Activated T-helper 17 cell treated with anti-CD3 and anti-CD28 coated beads, Interleukin-2, amount 50 U/mL, for 72 hours (primary cell): ENCODE measurements at regions not wholly inside any gene's neighbourhood (a gene's known extent, or its start where the extent isn't known, plus 50 kb on each side); places are given as distances from the start of the nearest gene placed in this dataset.

Source experiments
- ATAC-seq: fragments of 150-1000 bp; cut with Tn5 transposase; replicated peaks from 2 replicates; pipeline ENCODE4 v1.10.0; 2021; ENCODE audit warnings: mild to moderate bottlenecking, moderate library complexity
- H3K27ac Mint-ChIP-seq: one replicate; pipeline ENCODE4 v1.8.0; 2022; ENCODE audit warnings: mixed read lengths
- H3K27me3 Mint-ChIP-seq: one replicate; pipeline ENCODE4 v1.8.0; 2022; ENCODE audit warnings: mixed read lengths
- H3K36me3 Mint-ChIP-seq: one replicate; pipeline ENCODE4 v1.8.0; 2022; ENCODE audit warnings: low read depth, mild to moderate bottlenecking, mixed read lengths
- H3K4me1 Mint-ChIP-seq: one replicate; pipeline ENCODE4 v1.8.0; 2022; ENCODE audit warnings: mixed read lengths
- H3K4me3 Mint-ChIP-seq: one replicate; pipeline ENCODE4 v1.8.0; 2022; ENCODE audit warnings: mild to moderate bottlenecking, mixed read lengths
- H3K9me3 Mint-ChIP-seq: one replicate; pipeline ENCODE4 v1.8.0; 2022; ENCODE audit warnings: mixed read lengths

GRCh38 chr5:164062304-164062703 lies 556.9 kb downstream of the MAT2B start:
- Mint-ChIP-seq H3K36me3 (no peaks in the 10 kb centered on the region), H3K9me3 (no peaks in the 10 kb centered on the region), H3K4me3 (no peak overlapping the region), H3K4me1 (no peaks in the 10 kb centered on the region), H3K27ac (no peak overlapping the region), H3K27me3 (no peaks in the 10 kb centered on the region)
- ATAC-seq, result no peak

- Mint-ChIP-seq H3K36me3 (no peaks in the 10 kb centered on the region), H3K27me3 (no peaks in the 10 kb centered on the region)
These were observed 559.8 kb downstream of the MAT2B start for GRCh38 chr5:164065266-164065665.

GRCh38 chr5:164071671-164072070 lies 566.3 kb downstream of the MAT2B start:
- no peak overlapping the region for H3K4me3 Mint-ChIP-seq
- H3K36me3 Mint-ChIP-seq, result no peaks in the 10 kb centered on the region
- no peaks in the 10 kb centered on the region for H3K4me1 Mint-ChIP-seq
- no peaks in the 10 kb centered on the region for H3K27me3 Mint-ChIP-seq
- no peak overlapping the region for H3K27ac Mint-ChIP-seq
- ATAC-seq, result no peak
- peaks cover 3% of the 10 kb centered on the region for H3K9me3 Mint-ChIP-seq

More at GRCh38 chr5:164065266-164065665, 559.8 kb downstream of the MAT2B start:
- Mint-ChIP-seq H3K9me3 (no peaks in the 10 kb centered on the region), H3K27ac (no peak overlapping the region), H3K4me1 (no peaks in the 10 kb centered on the region), H3K4me3 (no peak overlapping the region)
- no peak for ATAC-seq

- Mint-ChIP-seq H3K36me3 (no peaks in the 10 kb centered on the region), H3K4me1 (no peaks in the 10 kb centered on the region), H3K9me3 (peaks cover 3% of the 10 kb centered on the region), H3K4me3 (no peak overlapping the region), H3K27ac (no peak overlapping the region), H3K27me3 (no peaks in the 10 kb centered on the region)
- no peak for ATAC-seq
These were observed 567.7 kb downstream of the MAT2B start for GRCh38 chr5:164073081-164073480.

- H3K27me3 Mint-ChIP-seq, result no peaks in the 10 kb centered on the region
- peaks cover 3% of the 10 kb centered on the region for H3K9me3 Mint-ChIP-seq
These were observed 571.1 kb downstream of the MAT2B start for GRCh38 chr5:164076556-164076955.

GRCh38 chr5:164090358-164090757 lies 584.9 kb downstream of the MAT2B start:
- Mint-ChIP-seq H3K27ac (no peak overlapping the region), H3K36me3 (no peaks in the 10 kb centered on the region), H3K9me3 (peaks cover 4% of the 10 kb centered on the region), H3K27me3 (no peaks in the 10 kb centered on the region), H3K4me1 (no peaks in the 10 kb centered on the region), H3K4me3 (no peak overlapping the region)
- no peak for ATAC-seq

More at GRCh38 chr5:164076556-164076955, 571.1 kb downstream of the MAT2B start:
- no peak overlapping the region for H3K27ac Mint-ChIP-seq
- H3K36me3 Mint-ChIP-seq, result no peaks in the 10 kb centered on the region
- no peak for ATAC-seq
- H3K4me1 Mint-ChIP-seq, result no peaks in the 10 kb centered on the region
- no peak overlapping the region for H3K4me3 Mint-ChIP-seq

- no peaks in the 10 kb centered on the region for H3K36me3 Mint-ChIP-seq
- H3K27me3 Mint-ChIP-seq, result no peaks in the 10 kb centered on the region
- H3K9me3 Mint-ChIP-seq, result peaks cover 4% of the 10 kb centered on the region
- H3K27ac Mint-ChIP-seq, result no peak overlapping the region
- no peak for ATAC-seq
- no peaks in the 10 kb centered on the region for H3K4me1 Mint-ChIP-seq
- H3K4me3 Mint-ChIP-seq, result no peak overlapping the region
These were observed 586.4 kb downstream of the MAT2B start for GRCh38 chr5:164091836-164092235.

- H3K4me1 Mint-ChIP-seq, result no peaks in the 10 kb centered on the region
- peaks cover 4% of the 10 kb centered on the region for H3K9me3 Mint-ChIP-seq
- no peak overlapping the region for H3K27ac Mint-ChIP-seq
- H3K4me3 Mint-ChIP-seq, result no peak overlapping the region
- no peak for ATAC-seq
- no peaks in the 10 kb centered on the region for H3K27me3 Mint-ChIP-seq
- no peaks in the 10 kb centered on the region for H3K36me3 Mint-ChIP-seq
These were observed 588.9 kb downstream of the MAT2B start for GRCh38 chr5:164094291-164094690.

GRCh38 chr5:164097749-164098148 lies 592.3 kb downstream of the MAT2B start:
- H3K36me3 Mint-ChIP-seq, result no peaks in the 10 kb centered on the region
- H3K27me3 Mint-ChIP-seq, result no peaks in the 10 kb centered on the region
- peak; percentile 59 for ATAC-seq
- H3K27ac Mint-ChIP-seq, result no peak overlapping the region
- H3K4me1 Mint-ChIP-seq, result no peaks in the 10 kb centered on the region
- no peak overlapping the region for H3K4me3 Mint-ChIP-seq
- H3K9me3 Mint-ChIP-seq, result no peaks in the 10 kb centered on the region

- Mint-ChIP-seq H3K4me1 (no peaks in the 10 kb centered on the region), H3K4me3 (no peak overlapping the region), H3K9me3 (no peaks in the 10 kb centered on the region), H3K27me3 (no peaks in the 10 kb centered on the region), H3K27ac (no peak overlapping the region), H3K36me3 (no peaks in the 10 kb centered on the region)
- no peak for ATAC-seq
These were observed 593.1 kb downstream of the MAT2B start for GRCh38 chr5:164098531-164098930.

- Mint-ChIP-seq H3K36me3 (no peaks in the 10 kb centered on the region), H3K9me3 (no peaks in the 10 kb centered on the region), H3K4me3 (no peak overlapping the region), H3K27me3 (no peaks in the 10 kb centered on the region), H3K27ac (no peak overlapping the region), H3K4me1 (no peaks in the 10 kb centered on the region)
- ATAC-seq, result no peak
These were observed 593.6 kb downstream of the MAT2B start for GRCh38 chr5:164098979-164099378.

- no peak overlapping the region for H3K4me3 Mint-ChIP-seq
- no peaks in the 10 kb centered on the region for H3K36me3 Mint-ChIP-seq
- no peaks in the 10 kb centered on the region for H3K4me1 Mint-ChIP-seq
- no peak for ATAC-seq
- H3K27me3 Mint-ChIP-seq, result no peaks in the 10 kb centered on the region
- no peak overlapping the region for H3K27ac Mint-ChIP-seq
- peaks cover 15% of the 10 kb centered on the region for H3K9me3 Mint-ChIP-seq
These were observed 610.0 kb downstream of the MAT2B start for GRCh38 chr5:164115420-164115819.

GRCh38 chr5:164119806-164120447 lies 614.5 kb downstream of the MAT2B start:
- Mint-ChIP-seq H3K4me1 (no peaks in the 10 kb centered on the region), H3K27me3 (no peaks in the 10 kb centered on the region), H3K27ac (peak overlapping the region; percentile 39), H3K4me3 (no peak overlapping the region), H3K9me3 (peaks cover 19% of the 10 kb centered on the region), H3K36me3 (no peaks in the 10 kb centered on the region)
- ATAC-seq, result peak; percentile 46

GRCh38 chr5:164127527-164127926 lies 622.1 kb downstream of the MAT2B start:
- no peaks in the 10 kb centered on the region for H3K36me3 Mint-ChIP-seq
- H3K4me1 Mint-ChIP-seq, result no peaks in the 10 kb centered on the region
- H3K9me3 Mint-ChIP-seq, result peaks cover 19% of the 10 kb centered on the region
- H3K4me3 Mint-ChIP-seq, result no peak overlapping the region
- no peaks in the 10 kb centered on the region for H3K27me3 Mint-ChIP-seq
- no peak overlapping the region for H3K27ac Mint-ChIP-seq
- no peak for ATAC-seq

GRCh38 chr5:164132358-164132757 lies 626.9 kb downstream of the MAT2B start:
- Mint-ChIP-seq H3K27ac (no peak overlapping the region), H3K4me3 (no peak overlapping the region), H3K36me3 (no peaks in the 10 kb centered on the region), H3K27me3 (no peaks in the 10 kb centered on the region), H3K9me3 (peaks cover 15% of the 10 kb centered on the region), H3K4me1 (no peaks in the 10 kb centered on the region)
- no peak for ATAC-seq

- H3K4me3 Mint-ChIP-seq, result no peak overlapping the region
- no peak for ATAC-seq
- no peaks in the 10 kb centered on the region for H3K4me1 Mint-ChIP-seq
- H3K36me3 Mint-ChIP-seq, result no peaks in the 10 kb centered on the region
- H3K27ac Mint-ChIP-seq, result no peak overlapping the region
- H3K27me3 Mint-ChIP-seq, result no peaks in the 10 kb centered on the region
- H3K9me3 Mint-ChIP-seq, result no peaks in the 10 kb centered on the region
These were observed 631.7 kb downstream of the MAT2B start for GRCh38 chr5:164137095-164137494.
